HEK293 (cell line): ENCODE measurements at regions not wholly inside any gene's neighbourhood (a gene's known extent, or its start where the extent isn't known, plus 50 kb on each side); places are given as distances from the start of the nearest gene placed in this dataset.

ENCODE experiments used
- CTCF ChIP-seq: fragments of 450-650 bp; formaldehyde crosslinking; IDR thresholded peaks from 2 replicates; pipeline ENCODE4 v1.5.1; 2016; ENCODE audit warnings: missing biosample characterization, missing genetic modification characterization
- PATZ1 ChIP-seq: fragments of 450-650 bp; formaldehyde crosslinking; IDR thresholded peaks from 2 replicates; pipeline ENCODE4 v1.5.1; 2016; ENCODE audit warnings: missing biosample characterization, missing genetic modification characterization
- PRDM1 ChIP-seq: fragments of 450-650 bp; formaldehyde crosslinking; IDR thresholded peaks from 2 replicates; pipeline ENCODE4; 2016; ENCODE audit warnings: missing biosample characterization, missing genetic modification characterization
- RBAK ChIP-seq: fragments of 450-650 bp; formaldehyde crosslinking; IDR thresholded peaks from 2 replicates; pipeline ENCODE4 v1.5.1; 2016; ENCODE audit warnings: missing biosample characterization, missing genetic modification characterization
- SP2 ChIP-seq: fragments of 450-650 bp; formaldehyde crosslinking; IDR thresholded peaks from 2 replicates; pipeline ENCODE4 v1.5.1; 2016; ENCODE audit warnings: missing biosample characterization, missing genetic modification characterization
- TCF7L2 ChIP-seq: IDR thresholded peaks from 2 replicates; pipeline ENCODE4 v1.6.1; 2011; ENCODE audit warnings: low read depth, mild to moderate bottlenecking, inconsistent platforms, low read length, moderate library complexity, borderline replicate concordance
- YY1 ChIP-seq: fragments of 450-650 bp; formaldehyde crosslinking; IDR thresholded peaks from 2 replicates; pipeline ENCODE4 v1.5.1; 2018; ENCODE audit warnings: missing biosample characterization, missing genetic modification characterization
- YY2 ChIP-seq: fragments of 450-650 bp; formaldehyde crosslinking; IDR thresholded peaks from 2 replicates; pipeline ENCODE4 v1.5.1; 2016; ENCODE audit warnings: missing biosample characterization, missing genetic modification characterization
- ZBTB6 ChIP-seq: fragments of 450-650 bp; formaldehyde crosslinking; IDR thresholded peaks from 2 replicates; pipeline ENCODE4 v1.5.1; 2017; ENCODE audit warnings: missing biosample characterization, missing genetic modification characterization
- ZNF10 ChIP-seq: fragments of 450-650 bp; formaldehyde crosslinking; IDR thresholded peaks from 2 replicates; pipeline ENCODE4 v1.5.1; 2017; ENCODE audit warnings: missing biosample characterization, missing genetic modification characterization
- ZNF138 ChIP-seq: fragments of 450-650 bp; formaldehyde crosslinking; IDR thresholded peaks from 2 replicates; pipeline ENCODE4 v1.5.1; 2016; ENCODE audit warnings: missing biosample characterization, missing genetic modification characterization, borderline replicate concordance
- ZNF146 ChIP-seq: fragments of 450-650 bp; formaldehyde crosslinking; IDR thresholded peaks from 2 replicates; pipeline ENCODE4 v1.5.1; 2016; ENCODE audit warnings: missing biosample characterization, missing genetic modification characterization
- ZNF654 ChIP-seq: fragments of 450-650 bp; formaldehyde crosslinking; IDR thresholded peaks from 2 replicates; pipeline ENCODE4 v1.5.1; 2016; ENCODE audit warnings: low read depth, missing biosample characterization, missing genetic modification characterization
- ZSCAN4 ChIP-seq: fragments of 450-650 bp; formaldehyde crosslinking; IDR thresholded peaks from 2 replicates; pipeline ENCODE4 v1.5.1; 2017; ENCODE audit warnings: missing biosample characterization, missing genetic modification characterization

GRCh38 chr17:65364438-65364837 lies 197.0 kb downstream of the AXIN2 start:
- no peak for TF ChIP-seq CTCF (tag by site-specific recombination)
- TF ChIP-seq ZNF10 (tag by site-specific recombination) = no peak
- TF ChIP-seq SP2 (tag by site-specific recombination) = no peak
- no peak for TF ChIP-seq PRDM1 (tag by site-specific recombination)
- no peak for TF ChIP-seq YY2 (tag by site-specific recombination)
- TF ChIP-seq PATZ1 (tag by site-specific recombination) = no peak
- no peak for TF ChIP-seq ZNF146 (tag by site-specific recombination)
- no peak for TF ChIP-seq RBAK (tag by site-specific recombination)
- TF ChIP-seq ZNF138 (tag by site-specific recombination) = no peak
- TF ChIP-seq ZNF654 (tag by site-specific recombination) = no peak
- no peak for TF ChIP-seq YY1 (tag by site-specific recombination)
- no peak for TF ChIP-seq ZBTB6 (tag by site-specific recombination)
- TF ChIP-seq TCF7L2 = no peak
- no peak for TF ChIP-seq ZSCAN4 (tag by site-specific recombination)
